ENCODE measurements at regions not wholly inside any gene's neighbourhood (a gene's known extent, or its start where the extent isn't known, plus 50 kb on each side); places are given as distances from the start of the nearest gene placed in this dataset.

DNA sequence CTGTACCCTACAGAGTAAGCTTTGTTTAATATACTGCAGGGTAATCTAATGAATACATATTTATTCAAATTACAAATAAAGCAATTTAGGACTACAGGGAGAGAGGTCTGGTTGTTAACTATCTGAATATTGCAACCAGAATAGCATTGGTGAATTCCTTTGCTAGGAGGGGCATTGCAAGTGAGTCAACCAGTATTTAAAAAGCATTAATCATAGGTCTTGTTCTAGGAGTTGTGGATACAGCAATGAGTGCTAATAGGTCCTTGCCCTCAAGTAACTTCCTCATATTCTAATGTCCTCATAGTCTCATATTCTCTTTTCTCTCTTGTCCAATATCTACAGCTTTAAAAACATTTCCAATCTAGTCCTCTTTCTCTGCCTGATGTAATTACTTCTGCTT, 531.4 kb downstream of the CDH11 start:
- no peak for TF ChIP-seq SIN3A (IDR thresholded peaks at IDR 0.05; ENCODE audit: borderline replicate concordance, insufficient read depth, low read length)
- TF ChIP-seq TAF1 (IDR thresholded peaks at IDR 0.05; ENCODE audit: borderline replicate concordance, insufficient read depth, low read length) = no peak
- TF ChIP-seq FOXP2 (optimal IDR thresholded peaks at IDR 0.05; ENCODE audit: borderline replicate concordance, extremely low read depth, extremely low read length, insufficient read depth) = no peak
- TF ChIP-seq POLR2AphosphoS5 (IDR thresholded peaks at IDR 0.05; ENCODE audit: low read depth, low read length) = no peak
- TF ChIP-seq, protein P1, sequence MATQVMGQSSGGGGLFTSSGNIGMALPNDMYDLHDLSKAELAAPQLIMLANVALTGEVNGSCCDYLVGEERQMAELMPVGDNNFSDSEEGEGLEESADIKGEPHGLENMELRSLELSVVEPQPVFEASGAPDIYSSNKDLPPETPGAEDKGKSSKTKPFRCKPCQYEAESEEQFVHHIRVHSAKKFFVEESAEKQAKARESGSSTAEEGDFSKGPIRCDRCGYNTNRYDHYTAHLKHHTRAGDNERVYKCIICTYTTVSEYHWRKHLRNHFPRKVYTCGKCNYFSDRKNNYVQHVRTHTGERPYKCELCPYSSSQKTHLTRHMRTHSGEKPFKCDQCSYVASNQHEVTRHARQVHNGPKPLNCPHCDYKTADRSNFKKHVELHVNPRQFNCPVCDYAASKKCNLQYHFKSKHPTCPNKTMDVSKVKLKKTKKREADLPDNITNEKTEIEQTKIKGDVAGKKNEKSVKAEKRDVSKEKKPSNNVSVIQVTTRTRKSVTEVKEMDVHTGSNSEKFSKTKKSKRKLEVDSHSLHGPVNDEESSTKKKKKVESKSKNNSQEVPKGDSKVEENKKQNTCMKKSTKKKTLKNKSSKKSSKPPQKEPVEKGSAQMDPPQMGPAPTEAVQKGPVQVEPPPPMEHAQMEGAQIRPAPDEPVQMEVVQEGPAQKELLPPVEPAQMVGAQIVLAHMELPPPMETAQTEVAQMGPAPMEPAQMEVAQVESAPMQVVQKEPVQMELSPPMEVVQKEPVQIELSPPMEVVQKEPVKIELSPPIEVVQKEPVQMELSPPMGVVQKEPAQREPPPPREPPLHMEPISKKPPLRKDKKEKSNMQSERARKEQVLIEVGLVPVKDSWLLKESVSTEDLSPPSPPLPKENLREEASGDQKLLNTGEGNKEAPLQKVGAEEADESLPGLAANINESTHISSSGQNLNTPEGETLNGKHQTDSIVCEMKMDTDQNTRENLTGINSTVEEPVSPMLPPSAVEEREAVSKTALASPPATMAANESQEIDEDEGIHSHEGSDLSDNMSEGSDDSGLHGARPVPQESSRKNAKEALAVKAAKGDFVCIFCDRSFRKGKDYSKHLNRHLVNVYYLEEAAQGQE (IDR thresholded peaks at IDR 0.05; ENCODE audit: insufficient read depth in 1 of 2, low read depth in 2 of 2, low read length in 2 of 2) = no peak

DNA sequence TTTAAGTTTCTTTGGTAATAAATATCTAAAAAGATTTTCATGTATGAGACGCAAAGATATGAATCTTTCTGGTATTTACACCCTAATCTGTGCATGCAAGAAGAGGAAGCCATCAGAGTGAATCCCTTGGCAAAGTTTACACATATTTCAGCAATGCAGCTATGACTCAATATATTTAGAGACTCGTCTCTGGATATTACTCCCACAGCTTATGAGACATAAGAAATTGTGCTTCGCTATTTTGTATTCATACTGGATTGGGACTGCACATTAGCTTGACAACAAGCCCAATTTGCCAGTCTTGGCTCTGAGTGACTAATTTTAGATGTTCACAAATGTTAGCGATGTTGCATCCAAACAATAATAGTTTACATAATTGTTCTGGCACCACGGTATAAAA, 532.0 kb downstream of the CDH11 start:
- TF ChIP-seq POLR2AphosphoS5 (IDR thresholded peaks at IDR 0.05; ENCODE audit: low read depth, low read length) (no peak), TAF1 (IDR thresholded peaks at IDR 0.05; ENCODE audit: borderline replicate concordance, insufficient read depth, low read length) (no peak), SIN3A (IDR thresholded peaks at IDR 0.05; ENCODE audit: borderline replicate concordance, insufficient read depth, low read length) (no peak), FOXP2 (optimal IDR thresholded peaks at IDR 0.05; ENCODE audit: borderline replicate concordance, extremely low read depth, extremely low read length, insufficient read depth) (no peak)
- TF ChIP-seq, protein P1 (IDR thresholded peaks at IDR 0.05; ENCODE audit: insufficient read depth in 1 of 2, low read depth in 2 of 2, low read length in 2 of 2) = no peak

DNA sequence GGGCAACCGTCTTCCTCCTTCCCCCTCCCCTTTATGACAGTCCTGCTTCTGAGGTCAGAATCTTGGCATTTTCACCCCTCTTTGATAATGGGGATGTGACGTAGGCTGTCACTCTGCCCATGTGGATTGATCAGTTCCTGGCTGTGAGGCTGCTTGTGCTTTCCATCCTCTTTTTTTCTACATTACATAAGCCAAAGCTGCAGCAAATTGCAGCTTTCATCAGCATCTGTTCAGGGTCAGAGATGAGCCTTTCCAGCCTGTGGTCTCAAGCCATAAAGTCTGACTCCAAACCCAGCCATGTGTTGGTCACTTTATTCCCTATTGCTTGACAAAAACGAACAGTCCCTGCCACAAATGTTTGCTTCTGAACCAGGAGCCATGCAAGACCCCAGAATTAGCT, 535.1 kb downstream of the CDH11 start:
- no peak for TF ChIP-seq TAF1 (IDR thresholded peaks at IDR 0.05; ENCODE audit: borderline replicate concordance, insufficient read depth, low read length)
- no peak for TF ChIP-seq POLR2AphosphoS5 (IDR thresholded peaks at IDR 0.05; ENCODE audit: low read depth, low read length)
- TF ChIP-seq, protein P1 (IDR thresholded peaks at IDR 0.05; ENCODE audit: insufficient read depth in 1 of 2, low read depth in 2 of 2, low read length in 2 of 2) = no peak
- no peak for TF ChIP-seq SIN3A (IDR thresholded peaks at IDR 0.05; ENCODE audit: borderline replicate concordance, insufficient read depth, low read length)
- no peak for TF ChIP-seq FOXP2 (optimal IDR thresholded peaks at IDR 0.05; ENCODE audit: borderline replicate concordance, extremely low read depth, extremely low read length, insufficient read depth)

DNA sequence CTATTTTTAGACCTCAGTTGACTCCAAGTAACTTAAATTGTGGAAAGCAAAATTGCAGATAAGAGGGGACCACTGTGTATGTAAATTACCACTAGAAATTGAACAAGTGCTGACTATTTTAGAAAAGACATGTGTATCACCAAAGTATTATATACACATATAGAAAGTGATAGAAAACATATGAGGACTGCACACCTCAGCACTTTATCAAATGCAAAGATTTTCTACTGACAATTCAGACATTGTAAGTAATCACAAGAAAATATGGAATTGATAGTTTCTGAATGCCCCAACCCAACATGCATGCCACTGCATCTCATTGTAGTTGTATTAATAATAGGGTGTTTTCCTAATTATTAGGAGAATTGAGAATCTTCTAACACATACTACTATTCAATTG, 536.5 kb downstream of the CDH11 start:
- TF ChIP-seq TAF1 (IDR thresholded peaks at IDR 0.05; ENCODE audit: borderline replicate concordance, insufficient read depth, low read length) = no peak
- no peak for TF ChIP-seq FOXP2 (optimal IDR thresholded peaks at IDR 0.05; ENCODE audit: borderline replicate concordance, extremely low read depth, extremely low read length, insufficient read depth)
- TF ChIP-seq POLR2AphosphoS5 (IDR thresholded peaks at IDR 0.05; ENCODE audit: low read depth, low read length) = no peak
- no peak for TF ChIP-seq SIN3A (IDR thresholded peaks at IDR 0.05; ENCODE audit: borderline replicate concordance, insufficient read depth, low read length)
- TF ChIP-seq, protein P1 (IDR thresholded peaks at IDR 0.05; ENCODE audit: insufficient read depth in 1 of 2, low read depth in 2 of 2, low read length in 2 of 2) = no peak

DNA sequence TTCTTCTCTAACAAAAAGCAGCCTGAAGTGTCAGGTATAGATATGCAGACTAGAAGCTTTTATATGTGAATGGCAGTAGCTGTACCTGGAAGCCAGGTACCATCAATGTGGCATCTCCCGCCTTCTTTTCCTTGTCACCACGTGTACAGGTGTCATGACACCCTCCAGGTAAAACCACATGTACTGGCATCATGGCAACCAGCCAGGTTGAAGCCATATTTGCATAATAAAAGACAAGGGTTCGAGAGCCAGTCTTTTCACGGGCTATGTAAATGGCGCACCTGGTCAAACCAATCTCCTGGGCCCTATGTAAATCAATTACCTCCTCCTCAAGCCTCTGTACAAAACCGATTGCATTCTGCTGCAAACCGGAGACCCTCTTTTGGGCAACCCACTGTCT, 541.3 kb downstream of the CDH11 start:
- TF ChIP-seq POLR2AphosphoS5 (IDR thresholded peaks at IDR 0.05; ENCODE audit: low read depth, low read length) (no peak), TAF1 (IDR thresholded peaks at IDR 0.05; ENCODE audit: borderline replicate concordance, insufficient read depth, low read length) (no peak), FOXP2 (optimal IDR thresholded peaks at IDR 0.05; ENCODE audit: borderline replicate concordance, extremely low read depth, extremely low read length, insufficient read depth) (no peak), SIN3A (IDR thresholded peaks at IDR 0.05; ENCODE audit: borderline replicate concordance, insufficient read depth, low read length) (no peak)
- TF ChIP-seq, protein P1 (IDR thresholded peaks at IDR 0.05; ENCODE audit: insufficient read depth in 1 of 2, low read depth in 2 of 2, low read length in 2 of 2) = no peak

Data from PFSK-1 (cell line).